Osteoblast (primary cell): ENCODE measurements at regions not wholly inside any gene's neighbourhood (a gene's known extent, or its start where the extent isn't known, plus 50 kb on each side); places are given as distances from the start of the nearest gene placed in this dataset.

Experiments
- DNase-seq: peaks from one replicate; pipeline ENCODE4 v3.0.0; 2011; ENCODE audit warnings: low spot score, mixed read lengths; ENCODE audit not compliant: insufficient read length; ENCODE audit errors: missing footprints
- H2AFZ ChIP-seq: 2 replicates; pipeline ENCODE4 v1.6.0; 2011; ENCODE audit warnings: mild to moderate bottlenecking, low read length
- H3K27ac ChIP-seq: 2 replicates; pipeline ENCODE4 v1.5.1; 2011; ENCODE audit warnings: mild to moderate bottlenecking, low read depth, low read length, moderate library complexity
- H3K27me3 ChIP-seq: 2 replicates; pipeline ENCODE4 v1.6.0; 2012; ENCODE audit warnings: mild to moderate bottlenecking, control low read depth, inconsistent platforms, low read length, moderate library complexity; ENCODE audit not compliant: insufficient read depth
- H3K36me3 ChIP-seq: 2 replicates; pipeline ENCODE4 v1.5.1; 2011; ENCODE audit warnings: mild to moderate bottlenecking, low read length, control low read depth, moderate library complexity; ENCODE audit not compliant: insufficient read depth
- H3K4me1 ChIP-seq: 2 replicates; pipeline ENCODE4 v1.5.1; 2011; ENCODE audit warnings: mild to moderate bottlenecking, low read length, control low read depth, moderate library complexity; ENCODE audit not compliant: insufficient read depth
- H3K4me2 ChIP-seq: 2 replicates; pipeline ENCODE4 v1.6.0; 2011; ENCODE audit warnings: mild to moderate bottlenecking, low read length; ENCODE audit not compliant: insufficient read depth
- H3K4me3 ChIP-seq: fragments of 200-600 bp; sonication (generic); 3 replicates; pipeline ENCODE4 v1.5.1; 2012; ENCODE audit warnings: mild to moderate bottlenecking, low read length, inconsistent platforms; ENCODE audit not compliant: insufficient read depth
- H3K79me2 ChIP-seq: 2 replicates; pipeline ENCODE4 v1.6.0; 2012; ENCODE audit warnings: mild to moderate bottlenecking, low read length, control low read depth, inconsistent platforms; ENCODE audit not compliant: insufficient read depth
- H3K9me3 ChIP-seq: 2 replicates; pipeline ENCODE4 v1.5.1; 2011; ENCODE audit warnings: low read depth, low read length, control low read depth
- H4K20me1 ChIP-seq: 2 replicates; pipeline ENCODE4 v1.6.0; 2012; ENCODE audit warnings: mild to moderate bottlenecking, low read length, control low read depth; ENCODE audit not compliant: insufficient read depth
- CTCF ChIP-seq: IDR thresholded peaks from 2 replicates; pipeline ENCODE4 v1.5.1; 2011; ENCODE audit warnings: mild to moderate bottlenecking, low read depth, low read length, moderate library complexity; ENCODE audit errors: extremely low read depth

GRCh38 chr11:95349345-95349942, 118.4 kb upstream of the SESN3 start:
- Histone ChIP-seq H3K4me1 (no peaks in the 10 kb centered on the region), H3K4me3 (no peak overlapping the region), H3K9me3 (no peaks in the 10 kb centered on the region), H3K36me3 (no peaks in the 10 kb centered on the region), H3K27ac (no peak overlapping the region), H2AFZ (no peak overlapping the region), H3K4me2 (no peak overlapping the region), H4K20me1 (no peaks in the 10 kb centered on the region), H3K79me2 (no peaks in the 10 kb centered on the region), H3K27me3 (no peaks in the 10 kb centered on the region)
- no peak for TF ChIP-seq CTCF
- DNase-seq = no peak

DNA sequence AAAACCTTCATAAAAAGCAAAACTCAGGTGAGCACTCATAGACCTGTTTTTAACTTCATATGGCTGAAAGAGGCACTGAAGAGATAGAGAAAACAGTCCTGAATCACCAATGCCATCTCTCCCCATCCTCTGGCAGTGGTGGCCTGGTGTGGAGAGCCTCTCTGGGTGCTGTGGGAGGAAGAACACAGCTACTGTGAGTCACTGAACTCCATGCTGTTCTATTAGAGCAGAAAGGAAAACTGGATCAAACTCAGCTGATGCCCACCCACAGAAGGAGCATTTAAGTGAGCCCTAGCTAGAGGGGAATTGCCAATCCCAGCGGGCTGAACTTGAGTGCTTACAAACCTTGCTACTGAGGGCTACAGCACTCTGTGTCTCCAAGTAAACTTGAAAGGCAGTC, 115.3 kb upstream of the SESN3 start:
- Histone ChIP-seq H3K4me1 (no peaks in the 10 kb centered on the region), H3K79me2 (no peaks in the 10 kb centered on the region), H2AFZ (peak overlapping the region; percentile 42), H3K9me3 (no peaks in the 10 kb centered on the region), H3K27me3 (no peaks in the 10 kb centered on the region), H3K36me3 (no peaks in the 10 kb centered on the region), H3K27ac (no peak overlapping the region), H3K4me2 (no peak overlapping the region), H4K20me1 (no peaks in the 10 kb centered on the region), H3K4me3 (no peak overlapping the region)
- no peak for DNase-seq
- TF ChIP-seq CTCF = no peak

DNA sequence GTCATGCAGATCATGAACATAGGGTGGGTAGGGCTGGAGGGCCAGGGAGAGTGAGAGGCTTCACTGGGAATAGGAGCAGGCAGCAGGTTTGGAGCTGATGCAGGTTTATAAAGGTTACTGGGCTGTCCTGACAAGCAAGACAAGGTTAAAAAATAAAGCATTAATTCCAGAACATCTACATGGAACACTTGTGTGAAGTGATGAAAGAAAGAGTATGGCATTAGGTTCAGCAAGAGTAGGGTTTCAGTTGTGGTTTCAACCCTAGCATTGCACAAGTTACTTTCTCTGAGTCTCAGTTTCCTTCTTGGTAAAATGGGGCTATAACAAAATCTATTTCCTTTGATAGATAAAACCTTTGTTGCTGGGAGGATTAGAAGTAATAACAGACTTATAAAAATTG, 114.6 kb upstream of the SESN3 start:
- no peaks in the 10 kb centered on the region for H3K4me1 ChIP-seq
- no peak for DNase-seq
- H3K27me3 ChIP-seq = no peaks in the 10 kb centered on the region
- TF ChIP-seq CTCF = no peak
- H3K4me3 ChIP-seq = no peak overlapping the region
- H3K9me3 ChIP-seq = no peaks in the 10 kb centered on the region
- no peaks in the 10 kb centered on the region for H3K36me3 ChIP-seq
- no peak overlapping the region for H3K4me2 ChIP-seq
- no peaks in the 10 kb centered on the region for H4K20me1 ChIP-seq
- H3K79me2 ChIP-seq = no peaks in the 10 kb centered on the region
- H2AFZ ChIP-seq = no peak overlapping the region
- no peak overlapping the region for H3K27ac ChIP-seq

- no peaks in the 10 kb centered on the region for H4K20me1 ChIP-seq
- no peaks in the 10 kb centered on the region for H3K4me1 ChIP-seq
- H3K9me3 ChIP-seq = no peaks in the 10 kb centered on the region
- DNase-seq = no peak
- H3K79me2 ChIP-seq = no peaks in the 10 kb centered on the region
- H3K27me3 ChIP-seq = no peaks in the 10 kb centered on the region
- H3K27ac ChIP-seq = no peak overlapping the region
- TF ChIP-seq CTCF = no peak
- H3K36me3 ChIP-seq = no peaks in the 10 kb centered on the region
- H3K4me3 ChIP-seq = no peak overlapping the region
- no peak overlapping the region for H2AFZ ChIP-seq
- no peak overlapping the region for H3K4me2 ChIP-seq
Measured at GRCh38 chr11:95344932-95345642, 114.1 kb upstream of the SESN3 start.
